ENCODE measurements at regions not wholly inside any gene's neighbourhood (a gene's known extent, or its start where the extent isn't known, plus 50 kb on each side); places are given as distances from the start of the nearest gene placed in this dataset.
A peak's percentile ranks its signal among the peaks of the same experiment; 100 is the strongest.
"Not testable (repeated sequence)": the region's sequence is repeated elsewhere in the genome, so short reads cannot be mapped to it uniquely, and the experiment has no call there.

DNA sequence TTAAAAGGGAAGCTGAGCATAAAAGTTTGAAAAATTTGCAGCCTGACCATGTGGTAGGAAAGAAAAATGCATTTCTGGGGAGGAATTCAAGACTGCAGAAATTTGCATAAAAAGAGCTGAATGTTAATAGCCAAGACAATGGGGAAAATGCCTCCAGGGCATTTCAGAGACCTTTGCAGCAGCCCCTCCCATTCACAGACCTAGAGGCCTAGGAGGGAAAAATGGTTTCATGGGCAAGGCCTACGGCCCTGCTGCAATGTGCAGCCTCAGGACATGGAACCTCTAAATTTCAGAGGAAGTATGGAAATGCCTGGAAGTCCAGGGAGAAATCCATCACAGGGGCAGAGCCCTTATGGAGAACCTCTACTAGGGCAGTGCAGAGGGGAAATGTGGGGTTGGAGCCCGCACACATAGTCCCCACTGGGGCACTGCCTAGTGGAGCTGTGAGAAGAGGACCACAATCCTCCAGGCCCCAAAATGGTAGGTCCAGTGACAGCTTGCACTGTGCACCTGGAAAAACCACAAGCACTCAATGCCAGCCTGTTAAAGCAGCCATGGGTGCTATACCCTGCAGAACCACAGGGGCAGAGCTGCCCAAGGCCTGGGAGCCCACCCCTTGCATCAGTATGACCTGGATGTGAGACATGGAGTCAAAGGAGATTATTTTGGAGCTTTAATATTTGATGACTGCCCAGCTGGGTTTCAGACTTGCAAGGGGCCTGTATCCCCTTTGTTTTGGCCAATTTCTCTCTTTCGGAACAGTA is 243.8 kb downstream of the DNAJB9 start:
- DNase-seq (ENCODE audit: low read depth in 2 of 2), result no peak

DNA sequence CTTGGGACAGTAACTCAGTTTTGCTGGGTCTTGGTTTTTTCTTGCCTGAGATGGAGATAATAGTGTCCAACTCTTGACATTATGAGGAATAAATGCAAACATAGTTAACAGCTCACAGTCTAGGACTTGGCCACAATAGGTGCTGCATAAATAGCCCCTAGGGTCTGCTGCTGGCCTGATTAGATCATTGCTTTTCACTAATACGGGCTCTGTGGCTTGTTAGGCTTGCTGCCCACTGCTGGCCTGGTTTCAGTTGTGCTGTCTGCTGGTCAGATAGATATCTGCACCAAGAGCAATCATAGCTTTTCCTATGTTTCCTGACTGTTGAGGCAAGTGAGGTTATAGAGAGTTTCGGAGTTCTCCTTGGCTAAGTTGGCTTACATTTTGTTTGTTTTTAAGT is 246.1 kb downstream of the DNAJB9 start:
- no peak for DNase-seq (ENCODE audit: low read depth in 2 of 2)

- no peak for DNase-seq (ENCODE audit: low read depth in 2 of 2)
These were observed 249.1 kb downstream of the DNAJB9 start for GRCh38 chr7:108818742-108819141.

- peak in 1 of 2 donors; percentile 38 for DNase-seq (ENCODE audit: low read depth in 2 of 2)
These were observed 255.3 kb downstream of the DNAJB9 start for GRCh38 chr7:108824840-108825580.

GRCh38 chr7:108825581-108825909 is 255.9 kb downstream of the DNAJB9 start:
- no peak for DNase-seq (ENCODE audit: low read depth in 2 of 2)

DNA sequence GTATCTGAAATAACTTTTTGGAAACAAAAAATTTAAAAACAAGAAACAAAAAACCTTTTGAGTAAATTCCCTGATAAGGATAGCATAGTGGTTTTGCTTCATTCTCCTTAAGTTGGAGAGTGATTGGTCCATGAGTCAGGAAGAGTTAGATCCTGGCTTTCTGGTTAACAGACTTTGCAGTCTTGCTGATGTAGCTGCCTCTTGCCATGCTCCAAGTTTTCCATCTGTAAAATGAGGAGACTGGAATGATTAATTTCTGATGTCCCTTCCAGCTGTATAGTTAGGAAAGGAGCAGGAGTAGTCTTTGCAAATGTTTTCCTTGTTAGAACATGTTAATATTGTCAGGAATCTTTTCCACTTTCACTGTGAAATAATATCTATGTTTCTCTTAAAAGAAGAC is 266.6 kb downstream of the DNAJB9 start:
- no peak for DNase-seq (ENCODE audit: low read depth in 2 of 2)

- DNase-seq (ENCODE audit: low read depth in 2 of 2), result no peak
These were observed 268.5 kb downstream of the DNAJB9 start for GRCh38 chr7:108838198-108838597.

DNA sequence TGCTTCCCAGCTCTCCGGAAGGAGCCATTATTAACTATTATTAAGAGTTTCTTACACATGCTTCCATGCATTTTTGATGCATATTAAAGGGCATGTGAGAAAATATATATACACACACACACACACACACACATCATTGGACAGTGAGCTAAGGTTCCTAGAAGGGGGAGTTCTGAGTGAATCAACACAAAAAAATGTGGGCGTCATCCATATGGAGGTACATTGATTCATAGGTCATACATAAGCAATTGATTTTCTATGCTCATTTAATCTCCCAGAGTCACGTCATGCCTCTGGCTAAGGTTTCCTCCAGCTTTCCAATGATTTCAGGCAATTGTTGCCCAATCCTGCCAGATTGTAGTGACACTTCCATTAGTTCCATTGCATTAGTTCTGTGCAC is 269.4 kb downstream of the DNAJB9 start:
- no peak for DNase-seq (ENCODE audit: low read depth in 2 of 2)

GRCh38 chr7:108845951-108846350 is 276.3 kb downstream of the DNAJB9 start:
- DNase-seq (ENCODE audit: low read depth in 2 of 2), result no peak

DNA sequence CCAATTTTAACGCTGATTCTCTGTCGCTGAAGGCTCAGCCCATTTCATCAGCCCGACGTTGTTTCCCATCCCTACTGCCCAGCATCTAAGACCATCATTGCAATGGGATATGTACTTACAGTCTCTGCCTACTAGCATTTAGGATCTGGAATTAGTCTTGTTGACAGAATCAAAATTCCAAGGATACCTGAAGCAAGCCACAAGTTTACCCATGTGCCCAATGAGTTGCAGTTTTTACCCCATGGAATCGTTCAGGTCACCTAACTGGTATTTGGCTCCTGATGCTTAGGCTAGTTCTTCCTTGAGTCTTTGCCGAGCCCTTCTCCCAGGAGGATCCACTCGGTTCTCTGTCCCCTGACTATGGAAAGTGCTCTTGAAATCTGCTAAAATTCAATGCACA is 276.8 kb downstream of the DNAJB9 start:
- DNase-seq (ENCODE audit: low read depth in 2 of 2), result no peak

DNA sequence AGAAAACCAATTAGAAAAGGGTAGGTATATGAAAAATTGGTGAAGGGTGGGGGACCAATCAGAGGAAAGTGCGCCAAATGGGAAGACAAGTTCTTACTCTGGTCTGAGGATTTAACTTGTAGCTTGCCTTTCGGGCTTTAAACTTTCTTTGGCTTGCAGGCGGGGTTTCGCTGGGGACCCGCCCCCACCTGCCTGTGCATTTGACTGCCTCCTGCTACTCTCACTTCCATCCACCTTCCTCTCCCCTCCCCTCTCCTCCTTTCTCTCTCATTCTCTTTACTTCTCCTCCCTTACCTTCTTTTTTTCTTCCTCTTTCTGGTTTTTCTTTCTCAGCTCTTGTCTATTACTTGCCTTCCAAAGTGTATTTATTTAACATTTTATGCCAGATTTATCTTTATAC is 278.8 kb downstream of the DNAJB9 start:
- DNase-seq (ENCODE audit: low read depth in 2 of 2), result no peak

- no peak for DNase-seq (ENCODE audit: low read depth in 2 of 2)
These were observed 290.9 kb downstream of the DNAJB9 start for GRCh38 chr7:108860615-108861014.

DNA sequence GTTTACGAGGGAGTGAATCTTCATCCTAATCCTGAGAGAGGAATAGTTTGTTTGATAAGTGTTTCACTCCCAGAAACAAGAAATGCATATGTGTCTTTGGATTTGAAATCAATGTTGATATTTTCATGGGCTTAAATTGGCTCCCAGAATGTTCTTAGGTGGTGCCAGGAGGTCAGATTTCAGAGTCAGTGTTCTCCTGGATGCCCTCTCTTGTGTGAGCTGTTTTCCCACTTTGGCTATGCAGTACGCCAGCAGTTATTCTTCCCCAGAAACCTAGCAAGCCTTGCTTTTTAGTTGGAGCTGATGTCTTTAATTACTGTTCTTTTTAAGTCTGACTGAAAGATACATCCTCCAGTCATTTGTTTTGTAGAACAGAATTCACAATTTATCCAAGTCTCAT is 291.4 kb downstream of the DNAJB9 start:
- no peak for DNase-seq (ENCODE audit: low read depth in 2 of 2)

GRCh38 chr7:108863227-108863848 is 293.7 kb downstream of the DNAJB9 start:
- DNase-seq (ENCODE audit: low read depth in 2 of 2), result no peak

- DNase-seq (ENCODE audit: low read depth in 2 of 2), result no peak
These were observed 299.4 kb downstream of the DNAJB9 start for GRCh38 chr7:108869070-108869469.

DNA sequence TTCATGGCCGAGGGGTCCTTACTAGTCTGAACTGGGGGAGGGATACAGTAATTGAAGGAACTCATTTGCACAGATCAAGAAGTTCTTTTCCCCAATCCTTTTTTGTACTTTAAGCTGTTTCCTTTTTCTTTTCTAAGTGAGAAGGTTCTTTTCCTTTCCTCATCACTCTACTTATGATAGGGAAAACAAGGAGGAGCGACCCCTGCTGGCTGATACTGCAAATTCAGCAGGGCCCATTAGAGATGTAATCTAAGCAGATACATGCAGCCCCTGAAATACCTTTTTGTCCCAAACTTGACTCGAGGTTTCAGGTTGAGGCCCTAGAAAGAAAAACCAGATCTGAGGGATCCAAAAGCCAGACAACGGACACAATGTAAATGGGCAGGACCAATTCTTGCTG is 305.5 kb downstream of the DNAJB9 start:
- DNase-seq (ENCODE audit: low read depth in 2 of 2), result peak in 1 of 2 donors; percentile 4

- DNase-seq (ENCODE audit: low read depth in 2 of 2), result no peak
These were observed 321.2 kb downstream of the DNAJB9 start for GRCh38 chr7:108890862-108891261.

GRCh38 chr7:108908456-108908855 is 338.8 kb downstream of the DNAJB9 start:
- no peak for DNase-seq (ENCODE audit: low read depth in 2 of 2)

DNA sequence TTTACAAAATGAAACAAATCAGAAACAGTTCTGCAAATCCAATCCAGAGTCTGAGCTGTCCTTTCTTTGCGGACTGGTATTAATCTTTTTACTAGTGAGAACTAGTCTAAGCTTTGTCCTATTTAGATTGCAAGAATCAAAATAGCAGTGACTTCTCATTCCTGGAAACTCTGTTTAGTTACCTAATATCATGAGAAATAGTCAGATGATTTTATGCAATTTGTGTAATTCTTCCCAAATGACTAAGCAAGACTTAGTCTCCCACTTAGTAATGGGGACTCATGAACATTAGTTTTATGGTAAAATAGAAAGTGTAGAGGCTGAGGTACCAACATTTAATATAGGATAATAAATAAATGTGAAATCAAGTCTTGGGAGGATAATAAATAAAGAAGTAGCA is 341.3 kb downstream of the DNAJB9 start:
- DNase-seq (ENCODE audit: low read depth in 2 of 2), result no peak

GRCh38 chr7:108920490-108920889 is 350.8 kb downstream of the DNAJB9 start:
- DNase-seq (ENCODE audit: low read depth in 2 of 2), result no peak

- DNase-seq (ENCODE audit: low read depth in 2 of 2), result not testable (repeated sequence)
These were observed 373.4 kb downstream of the DNAJB9 start for GRCh38 chr7:108943048-108943447.

GRCh38 chr7:108947526-108947925 is 377.9 kb downstream of the DNAJB9 start:
- DNase-seq (ENCODE audit: low read depth in 2 of 2), result no peak

GRCh38 chr7:108972004-108972403 is 402.3 kb downstream of the DNAJB9 start:
- no peak for DNase-seq (ENCODE audit: low read depth in 2 of 2)

Measured in dermis microvascular lymphatic vessel endothelial cell (primary cell).